PFSK-1 (cell line): ENCODE measurements at regions not wholly inside any gene's neighbourhood (a gene's known extent, or its start where the extent isn't known, plus 50 kb on each side); places are given as distances from the start of the nearest gene placed in this dataset.

Experiments used
- FOXP2 ChIP-seq: optimal IDR thresholded peaks from 2 replicates; pipeline ENCODE3; 2011; ENCODE audit warnings: borderline replicate concordance, control low read depth, inconsistent platforms; ENCODE audit not compliant: insufficient read depth; ENCODE audit errors: extremely low read length, extremely low read depth
- POLR2AphosphoS5 ChIP-seq: IDR thresholded peaks from 2 replicates; pipeline ENCODE4 v1.6.1; 2012; ENCODE audit warnings: low read depth, mild to moderate bottlenecking, control low read depth, low read length, moderate library complexity
- SIN3A ChIP-seq: IDR thresholded peaks from 2 replicates; pipeline ENCODE4 v1.6.1; 2012; ENCODE audit warnings: mild to moderate bottlenecking, low read length, moderate library complexity, borderline replicate concordance; ENCODE audit not compliant: insufficient read depth
- TAF1 ChIP-seq: IDR thresholded peaks from 2 replicates; pipeline ENCODE4 v1.6.1; 2012; ENCODE audit warnings: low read length, control low read depth, borderline replicate concordance; ENCODE audit not compliant: insufficient read depth
- TF ChIP-seq, protein P1 (sequence below), 2 experiments: IDR thresholded peaks; 2 replicates each; pipeline versions ENCODE4 v1.6.1 to v1.8.0; 2011 to 2012; ENCODE audit warnings: low read depth in 2 of 2, low read length in 2 of 2, control low read depth in 1 of 2, inconsistent platforms in 1 of 2, mild to moderate bottlenecking in 1 of 2, moderate library complexity in 1 of 2; ENCODE audit not compliant: insufficient read depth in 1 of 2

GRCh38 chrX:20354505-20354904, 87.8 kb upstream of the RPS6KA3 start:
- TF ChIP-seq, protein P1, sequence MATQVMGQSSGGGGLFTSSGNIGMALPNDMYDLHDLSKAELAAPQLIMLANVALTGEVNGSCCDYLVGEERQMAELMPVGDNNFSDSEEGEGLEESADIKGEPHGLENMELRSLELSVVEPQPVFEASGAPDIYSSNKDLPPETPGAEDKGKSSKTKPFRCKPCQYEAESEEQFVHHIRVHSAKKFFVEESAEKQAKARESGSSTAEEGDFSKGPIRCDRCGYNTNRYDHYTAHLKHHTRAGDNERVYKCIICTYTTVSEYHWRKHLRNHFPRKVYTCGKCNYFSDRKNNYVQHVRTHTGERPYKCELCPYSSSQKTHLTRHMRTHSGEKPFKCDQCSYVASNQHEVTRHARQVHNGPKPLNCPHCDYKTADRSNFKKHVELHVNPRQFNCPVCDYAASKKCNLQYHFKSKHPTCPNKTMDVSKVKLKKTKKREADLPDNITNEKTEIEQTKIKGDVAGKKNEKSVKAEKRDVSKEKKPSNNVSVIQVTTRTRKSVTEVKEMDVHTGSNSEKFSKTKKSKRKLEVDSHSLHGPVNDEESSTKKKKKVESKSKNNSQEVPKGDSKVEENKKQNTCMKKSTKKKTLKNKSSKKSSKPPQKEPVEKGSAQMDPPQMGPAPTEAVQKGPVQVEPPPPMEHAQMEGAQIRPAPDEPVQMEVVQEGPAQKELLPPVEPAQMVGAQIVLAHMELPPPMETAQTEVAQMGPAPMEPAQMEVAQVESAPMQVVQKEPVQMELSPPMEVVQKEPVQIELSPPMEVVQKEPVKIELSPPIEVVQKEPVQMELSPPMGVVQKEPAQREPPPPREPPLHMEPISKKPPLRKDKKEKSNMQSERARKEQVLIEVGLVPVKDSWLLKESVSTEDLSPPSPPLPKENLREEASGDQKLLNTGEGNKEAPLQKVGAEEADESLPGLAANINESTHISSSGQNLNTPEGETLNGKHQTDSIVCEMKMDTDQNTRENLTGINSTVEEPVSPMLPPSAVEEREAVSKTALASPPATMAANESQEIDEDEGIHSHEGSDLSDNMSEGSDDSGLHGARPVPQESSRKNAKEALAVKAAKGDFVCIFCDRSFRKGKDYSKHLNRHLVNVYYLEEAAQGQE (IDR thresholded peaks at IDR 0.05; ENCODE audit: insufficient read depth in 1 of 2, low read depth in 2 of 2, low read length in 2 of 2) = no peak
- TF ChIP-seq FOXP2 (no peak), POLR2AphosphoS5 (no peak), SIN3A (no peak), TAF1 (no peak)

DNA sequence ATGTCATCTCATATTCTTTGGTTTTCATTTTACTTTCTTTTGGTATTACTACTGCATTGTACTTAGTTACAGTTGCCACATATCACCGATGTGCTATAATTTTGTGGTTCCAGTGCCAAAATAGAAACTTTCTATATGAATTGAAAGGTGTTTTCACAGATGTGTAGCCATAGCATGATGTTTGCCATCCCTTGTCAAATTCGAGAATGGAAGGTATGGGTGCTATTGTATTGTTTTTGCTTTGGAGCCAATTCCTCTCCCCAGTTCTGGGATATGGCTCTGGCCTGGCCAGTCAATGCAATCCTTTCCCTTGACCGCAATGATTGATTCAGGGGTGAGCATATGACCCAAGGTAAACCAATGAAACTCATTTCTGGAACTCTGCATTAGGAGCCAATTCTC, 86.2 kb upstream of the RPS6KA3 start:
- no peak for TF ChIP-seq TAF1
- TF ChIP-seq FOXP2 = no peak
- TF ChIP-seq POLR2AphosphoS5 = no peak
- TF ChIP-seq, protein P1 (IDR thresholded peaks at IDR 0.05; ENCODE audit: insufficient read depth in 1 of 2, low read depth in 2 of 2, low read length in 2 of 2) = no peak
- no peak for TF ChIP-seq SIN3A

GRCh38 chrX:20352504-20352903, 85.8 kb upstream of the RPS6KA3 start:
- TF ChIP-seq FOXP2 = no peak
- TF ChIP-seq SIN3A = no peak
- TF ChIP-seq, protein P1 (IDR thresholded peaks at IDR 0.05; ENCODE audit: insufficient read depth in 1 of 2, low read depth in 2 of 2, low read length in 2 of 2) = no peak
- no peak for TF ChIP-seq POLR2AphosphoS5
- TF ChIP-seq TAF1 = no peak

DNA sequence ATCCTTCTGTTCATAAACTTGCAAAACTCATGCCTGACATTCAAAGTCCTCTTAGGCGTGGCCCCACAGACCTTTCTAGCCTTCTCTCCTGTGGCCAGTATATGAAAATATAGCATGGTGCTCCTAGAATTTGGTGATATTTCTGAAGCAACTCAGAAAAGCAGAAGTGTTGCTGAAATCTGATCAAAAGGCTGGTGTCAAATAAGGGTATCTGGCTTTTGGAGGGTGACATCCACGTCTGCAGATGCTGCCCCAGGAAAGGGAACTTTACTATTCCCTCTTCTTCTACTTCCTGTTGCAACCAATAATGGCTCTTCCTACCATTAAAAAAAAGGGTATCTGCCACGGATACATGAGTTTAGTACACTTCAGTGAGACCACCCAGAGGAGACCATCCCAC, 83.9 kb upstream of the RPS6KA3 start:
- TF ChIP-seq FOXP2 (no peak), POLR2AphosphoS5 (no peak), SIN3A (no peak), TAF1 (no peak)
- TF ChIP-seq, protein P1 (IDR thresholded peaks at IDR 0.05; ENCODE audit: insufficient read depth in 1 of 2, low read depth in 2 of 2, low read length in 2 of 2) = no peak

DNA sequence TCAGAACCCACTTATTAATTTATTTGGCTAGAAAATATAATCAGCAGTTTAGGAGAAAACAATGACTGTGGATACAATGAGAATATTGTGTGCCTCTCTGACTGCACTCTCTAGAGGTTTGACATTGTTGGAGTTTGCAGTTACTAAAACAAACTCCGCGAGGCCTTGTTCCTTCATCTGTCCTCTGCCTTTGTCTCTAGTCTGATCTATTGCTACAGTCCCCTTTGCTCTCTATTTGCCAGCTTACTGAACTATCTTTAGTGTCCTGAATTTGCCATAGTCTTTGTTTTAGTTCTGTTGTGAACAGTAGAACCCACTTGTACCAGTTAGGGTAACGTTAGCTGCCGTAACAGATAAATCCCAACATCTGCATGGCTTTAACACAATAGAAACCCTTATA, 81.4 kb upstream of the RPS6KA3 start:
- no peak for TF ChIP-seq POLR2AphosphoS5
- TF ChIP-seq, protein P1 (IDR thresholded peaks at IDR 0.05; ENCODE audit: insufficient read depth in 1 of 2, low read depth in 2 of 2, low read length in 2 of 2) = no peak
- TF ChIP-seq TAF1 = no peak
- no peak for TF ChIP-seq SIN3A
- TF ChIP-seq FOXP2 = no peak
